ENCODE measurements at regions not wholly inside any gene's neighbourhood (a gene's known extent, or its start where the extent isn't known, plus 50 kb on each side); places are given as distances from the start of the nearest gene placed in this dataset.

GRCh38 chr13:58434943-58435342 lies 803.4 kb downstream of the PCDH17 start:
- H3K27me3 Mint-ChIP-seq, result no peaks in the 10 kb centered on the region
- ATAC-seq (ENCODE audit: low read depth in 2 of 2), result no peak
- peaks cover 0 to 15% (median 3%) of the 10 kb centered on the region in 7 donors for H3K9me3 Mint-ChIP-seq
- H3K4me1 ChIP-seq (ENCODE audit: control insufficient read depth, insufficient read depth, low read length, poor library complexity, severe bottlenecking), result no peaks in the 10 kb centered on the region
- no peak overlapping the region for H3K4me3 ChIP-seq (ENCODE audit: low read depth, low read length)
- no peak for DNase-seq
- H3K4me3 Mint-ChIP-seq, result no peak overlapping the region
- no peak overlapping the region for H3K27ac Mint-ChIP-seq
- H3K4me1 Mint-ChIP-seq, result no peaks in the 10 kb centered on the region
- H3K36me3 ChIP-seq (ENCODE audit: control insufficient read depth, insufficient read depth, low read length), result no peaks in the 10 kb centered on the region
- no peak overlapping the region for H3K27ac ChIP-seq (ENCODE audit: insufficient read depth, low read length, poor library complexity, severe bottlenecking)
- no peaks in the 10 kb centered on the region for H3K36me3 Mint-ChIP-seq
- peaks cover 0 to 2% of the 10 kb centered on the region in 2 experiments for H3K9me3 ChIP-seq (ENCODE audit: control insufficient read depth in 2 of 2, low read length in 2 of 2)
- H3K27me3 ChIP-seq (ENCODE audit: control insufficient read depth, insufficient read depth, low read length), result no peaks in the 10 kb centered on the region

GRCh38 chr13:58437427-58437826 lies 805.9 kb downstream of the PCDH17 start:
- H3K36me3 Mint-ChIP-seq, result no peaks in the 10 kb centered on the region
- H3K9me3 Mint-ChIP-seq, result peaks cover 1 to 18% (median 5%) of the 10 kb centered on the region in 7 donors
- Histone ChIP-seq H3K4me1 (ENCODE audit: control insufficient read depth, insufficient read depth, low read length, poor library complexity, severe bottlenecking) (no peaks in the 10 kb centered on the region), H3K27ac (ENCODE audit: insufficient read depth, low read length, poor library complexity, severe bottlenecking) (no peak overlapping the region), H3K36me3 (ENCODE audit: control insufficient read depth, insufficient read depth, low read length) (no peaks in the 10 kb centered on the region), H3K4me3 (ENCODE audit: low read depth, low read length) (no peak overlapping the region), H3K9me3 (ENCODE audit: control insufficient read depth in 2 of 2, low read length in 2 of 2) (no peaks in the 10 kb centered on the region), H3K27me3 (ENCODE audit: control insufficient read depth, insufficient read depth, low read length) (no peaks in the 10 kb centered on the region)
- H3K27me3 Mint-ChIP-seq, result no peaks in the 10 kb centered on the region
- no peaks in the 10 kb centered on the region for H3K4me1 Mint-ChIP-seq
- H3K4me3 Mint-ChIP-seq, result no peak overlapping the region
- DNase-seq (no peak), ATAC-seq (ENCODE audit: low read depth in 2 of 2) (no peak)
- H3K27ac Mint-ChIP-seq, result no peak overlapping the region

DNA sequence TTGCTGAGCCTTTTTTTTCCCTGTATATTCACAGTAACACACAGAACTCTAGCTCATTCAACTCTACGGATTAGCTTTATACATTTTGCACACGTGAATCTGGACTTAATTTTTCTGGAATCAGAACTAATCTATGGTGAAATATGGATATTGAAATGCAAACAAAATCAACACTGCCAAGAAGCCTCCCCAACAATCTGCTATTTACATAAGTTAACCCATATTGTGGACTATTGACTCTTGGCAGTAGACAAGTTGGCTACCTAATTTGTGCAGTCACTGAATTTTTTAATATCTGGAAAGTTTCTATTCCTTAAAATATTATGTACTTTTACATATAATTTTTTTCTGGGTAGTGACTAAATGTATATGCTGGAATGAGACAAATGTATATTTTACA lies 815.4 kb downstream of the PCDH17 start:
- no peaks in the 10 kb centered on the region for H3K4me1 ChIP-seq (ENCODE audit: control insufficient read depth, insufficient read depth, low read length, poor library complexity, severe bottlenecking)
- H3K27me3 Mint-ChIP-seq, result no peaks in the 10 kb centered on the region
- no peaks in the 10 kb centered on the region for H3K4me1 Mint-ChIP-seq
- no peak overlapping the region for H3K4me3 ChIP-seq (ENCODE audit: low read depth, low read length)
- no peak overlapping the region for H3K27ac ChIP-seq (ENCODE audit: insufficient read depth, low read length, poor library complexity, severe bottlenecking)
- H3K9me3 Mint-ChIP-seq, result peaks cover 0 to 5% (median 2%) of the 10 kb centered on the region in 7 donors
- no peaks in the 10 kb centered on the region for H3K36me3 ChIP-seq (ENCODE audit: control insufficient read depth, insufficient read depth, low read length)
- H3K27ac Mint-ChIP-seq, result no peak overlapping the region
- no peak overlapping the region for H3K4me3 Mint-ChIP-seq
- no peaks in the 10 kb centered on the region for H3K27me3 ChIP-seq (ENCODE audit: control insufficient read depth, insufficient read depth, low read length)
- H3K9me3 ChIP-seq (ENCODE audit: control insufficient read depth in 2 of 2, low read length in 2 of 2), result peaks cover 5 to 6% of the 10 kb centered on the region in 2 experiments
- DNase-seq (no peak), ATAC-seq (ENCODE audit: low read depth in 2 of 2) (no peak)
- H3K36me3 Mint-ChIP-seq, result no peaks in the 10 kb centered on the region

DNA sequence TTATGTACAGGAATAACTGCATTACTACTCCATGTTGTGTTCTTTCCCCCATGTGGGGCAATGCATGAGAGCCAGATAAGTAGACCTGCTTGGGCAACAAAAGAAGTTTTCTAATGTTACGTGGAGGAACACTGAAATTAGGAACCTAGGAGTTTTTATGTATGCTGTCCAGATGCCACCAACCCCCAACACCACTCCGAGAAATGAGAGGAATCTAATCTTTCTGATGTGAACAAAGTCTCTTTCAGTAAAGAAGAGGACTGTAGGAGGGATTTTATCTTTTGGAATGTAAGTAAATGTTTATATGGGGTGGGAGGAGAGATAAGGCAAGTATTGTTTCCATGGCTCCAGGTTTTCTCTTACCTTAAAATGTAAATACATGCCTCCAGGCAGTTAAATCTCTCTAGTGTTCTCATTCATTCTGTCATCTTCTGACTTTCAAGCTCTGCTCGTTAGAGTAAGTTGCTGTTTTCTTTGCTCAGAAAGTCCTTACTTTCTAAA lies 820.6 kb downstream of the PCDH17 start:
- ATAC-seq (ENCODE audit: low read depth in 2 of 2) (no peak), DNase-seq (no peak)
- Mint-ChIP-seq H3K4me3 (no peak overlapping the region), H3K9me3 (peaks cover 0 to 29% (median 6%) of the 10 kb centered on the region in 7 donors), H3K27ac (no peak overlapping the region), H3K36me3 (no peaks in the 10 kb centered on the region), H3K27me3 (no peaks in the 10 kb centered on the region), H3K4me1 (no peaks in the 10 kb centered on the region)
- Histone ChIP-seq H3K36me3 (ENCODE audit: control insufficient read depth, insufficient read depth, low read length) (no peaks in the 10 kb centered on the region), H3K4me3 (ENCODE audit: low read depth, low read length) (no peak overlapping the region), H3K9me3 (ENCODE audit: control insufficient read depth in 2 of 2, low read length in 2 of 2) (peaks cover 3 to 5% of the 10 kb centered on the region in 2 experiments), H3K27ac (ENCODE audit: insufficient read depth, low read length, poor library complexity, severe bottlenecking) (no peak overlapping the region), H3K27me3 (ENCODE audit: control insufficient read depth, insufficient read depth, low read length) (no peaks in the 10 kb centered on the region), H3K4me1 (ENCODE audit: control insufficient read depth, insufficient read depth, low read length, poor library complexity, severe bottlenecking) (no peaks in the 10 kb centered on the region)

GRCh38 chr13:58455094-58455493 lies 823.5 kb downstream of the PCDH17 start:
- Histone ChIP-seq H3K4me3 (ENCODE audit: low read depth, low read length) (no peak overlapping the region), H3K36me3 (ENCODE audit: control insufficient read depth, insufficient read depth, low read length) (no peaks in the 10 kb centered on the region), H3K27me3 (ENCODE audit: control insufficient read depth, insufficient read depth, low read length) (no peaks in the 10 kb centered on the region), H3K27ac (ENCODE audit: insufficient read depth, low read length, poor library complexity, severe bottlenecking) (no peak overlapping the region), H3K9me3 (ENCODE audit: control insufficient read depth in 2 of 2, low read length in 2 of 2) (no peaks in the 10 kb centered on the region), H3K4me1 (ENCODE audit: control insufficient read depth, insufficient read depth, low read length, poor library complexity, severe bottlenecking) (no peaks in the 10 kb centered on the region)
- no peak for DNase-seq
- no peak overlapping the region for H3K4me3 Mint-ChIP-seq
- no peak overlapping the region for H3K27ac Mint-ChIP-seq
- H3K27me3 Mint-ChIP-seq, result no peaks in the 10 kb centered on the region
- no peak for ATAC-seq (ENCODE audit: low read depth in 2 of 2)
- no peaks in the 10 kb centered on the region for H3K36me3 Mint-ChIP-seq
- peaks cover 3 to 42% (median 9%) of the 10 kb centered on the region in 7 donors for H3K9me3 Mint-ChIP-seq
- no peaks in the 10 kb centered on the region for H3K4me1 Mint-ChIP-seq

DNA sequence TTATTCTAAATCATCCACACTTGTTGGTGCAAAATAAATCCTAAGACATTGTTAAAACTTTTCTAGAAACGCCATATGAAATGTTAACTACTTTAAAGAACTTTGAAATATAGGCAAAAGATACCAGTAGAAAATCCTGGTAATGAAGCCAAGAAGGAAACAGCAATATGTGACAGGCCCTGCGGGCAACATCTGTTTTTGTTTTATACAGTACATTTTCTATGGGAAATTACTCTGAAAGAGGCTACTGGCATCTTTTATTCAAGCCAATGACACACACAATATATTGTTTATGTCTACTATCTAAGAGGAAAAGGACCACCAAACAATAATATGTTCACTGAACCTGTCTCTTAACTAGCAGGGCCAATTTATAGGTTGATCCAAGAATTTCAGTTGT lies 829.7 kb downstream of the PCDH17 start:
- Mint-ChIP-seq H3K36me3 (no peaks in the 10 kb centered on the region), H3K27me3 (no peaks in the 10 kb centered on the region), H3K27ac (no peak overlapping the region), H3K4me3 (no peak overlapping the region), H3K9me3 (peaks cover 2 to 39% (median 7%) of the 10 kb centered on the region in 7 donors), H3K4me1 (no peaks in the 10 kb centered on the region)
- no peak for ATAC-seq (ENCODE audit: low read depth in 2 of 2)
- Histone ChIP-seq H3K36me3 (ENCODE audit: control insufficient read depth, insufficient read depth, low read length) (no peaks in the 10 kb centered on the region), H3K4me3 (ENCODE audit: low read depth, low read length) (no peak overlapping the region), H3K4me1 (ENCODE audit: control insufficient read depth, insufficient read depth, low read length, poor library complexity, severe bottlenecking) (no peaks in the 10 kb centered on the region), H3K27me3 (ENCODE audit: control insufficient read depth, insufficient read depth, low read length) (no peaks in the 10 kb centered on the region), H3K9me3 (ENCODE audit: control insufficient read depth in 2 of 2, low read length in 2 of 2) (no peaks in the 10 kb centered on the region), H3K27ac (ENCODE audit: insufficient read depth, low read length, poor library complexity, severe bottlenecking) (no peak overlapping the region)
- DNase-seq, result no peak

DNA sequence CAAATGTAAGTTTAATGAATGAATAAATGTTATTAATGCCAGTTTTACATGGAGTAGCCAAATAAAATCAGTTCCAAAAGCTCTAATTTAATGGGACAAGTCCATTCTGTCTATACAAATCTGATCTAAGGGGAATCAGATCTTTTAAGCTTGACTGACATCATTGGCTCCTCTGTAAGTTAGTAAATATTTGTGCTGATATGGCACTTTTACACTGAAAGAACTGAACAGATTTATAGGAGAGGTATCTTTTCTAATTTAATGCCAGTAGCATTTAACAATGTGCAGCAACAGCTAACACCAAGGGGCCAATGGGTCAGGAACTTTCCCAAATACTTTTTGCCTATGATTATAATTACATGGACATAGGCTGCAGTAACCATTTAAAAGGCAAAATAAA lies 832.3 kb downstream of the PCDH17 start:
- no peaks in the 10 kb centered on the region for H3K27me3 Mint-ChIP-seq
- H3K36me3 Mint-ChIP-seq, result no peaks in the 10 kb centered on the region
- no peaks in the 10 kb centered on the region for H3K27me3 ChIP-seq (ENCODE audit: control insufficient read depth, insufficient read depth, low read length)
- H3K9me3 ChIP-seq (ENCODE audit: control insufficient read depth in 2 of 2, low read length in 2 of 2), result no peaks in the 10 kb centered on the region
- no peak overlapping the region for H3K27ac Mint-ChIP-seq
- no peak overlapping the region for H3K4me3 ChIP-seq (ENCODE audit: low read depth, low read length)
- H3K36me3 ChIP-seq (ENCODE audit: control insufficient read depth, insufficient read depth, low read length), result no peaks in the 10 kb centered on the region
- H3K9me3 Mint-ChIP-seq, result peaks cover 2 to 24% (median 6%) of the 10 kb centered on the region in 7 donors
- H3K4me1 Mint-ChIP-seq, result no peaks in the 10 kb centered on the region
- H3K27ac ChIP-seq (ENCODE audit: insufficient read depth, low read length, poor library complexity, severe bottlenecking), result no peak overlapping the region
- DNase-seq (no peak), ATAC-seq (ENCODE audit: low read depth in 2 of 2) (no peak)
- no peaks in the 10 kb centered on the region for H3K4me1 ChIP-seq (ENCODE audit: control insufficient read depth, insufficient read depth, low read length, poor library complexity, severe bottlenecking)
- H3K4me3 Mint-ChIP-seq, result no peak overlapping the region

GRCh38 chr13:58467176-58467575 lies 835.6 kb downstream of the PCDH17 start:
- DNase-seq (no peak), ATAC-seq (ENCODE audit: low read depth in 2 of 2) (no peak)
- Histone ChIP-seq H3K4me1 (ENCODE audit: control insufficient read depth, insufficient read depth, low read length, poor library complexity, severe bottlenecking) (no peaks in the 10 kb centered on the region), H3K4me3 (ENCODE audit: low read depth, low read length) (no peak overlapping the region), H3K27me3 (ENCODE audit: control insufficient read depth, insufficient read depth, low read length) (no peaks in the 10 kb centered on the region), H3K9me3 (ENCODE audit: control insufficient read depth in 2 of 2, low read length in 2 of 2) (no peaks in the 10 kb centered on the region), H3K27ac (ENCODE audit: insufficient read depth, low read length, poor library complexity, severe bottlenecking) (no peak overlapping the region), H3K36me3 (ENCODE audit: control insufficient read depth, insufficient read depth, low read length) (no peaks in the 10 kb centered on the region)
- no peaks in the 10 kb centered on the region for H3K4me1 Mint-ChIP-seq
- H3K9me3 Mint-ChIP-seq, result peaks cover 5 to 24% (median 6%) of the 10 kb centered on the region in 7 donors
- H3K27ac Mint-ChIP-seq, result no peak overlapping the region
- H3K36me3 Mint-ChIP-seq, result no peaks in the 10 kb centered on the region
- no peak overlapping the region for H3K4me3 Mint-ChIP-seq
- no peaks in the 10 kb centered on the region for H3K27me3 Mint-ChIP-seq
